Omental fat pad (tissue), 3 donors: ENCODE measurements at regions not wholly inside any gene's neighbourhood (a gene's known extent, or its start where the extent isn't known, plus 50 kb on each side); places are given as distances from the start of the nearest gene placed in this dataset.
"Not testable (repeated sequence)": the region's sequence is repeated elsewhere in the genome, so short reads cannot be mapped to it uniquely, and the experiment has no call there.

Experiments
- ATAC-seq: fragments of 150-250 bp; one replicate; pipeline ENCODE4 v1.9.1; 2016; ENCODE audit warnings: mild to moderate bottlenecking, moderate library complexity; ENCODE audit not compliant: low FRiP score
- DNase-seq: peaks from one replicate; pipeline ENCODE4 v3.0.0-alpha.2; 2019; ENCODE audit warnings: low spot score
- CTCF ChIP-seq, 3 donors: fragments of 450-650 bp; IDR thresholded peaks; one replicate each; pipeline ENCODE4 v1.5.1; 2016 to 2017; ENCODE audit warnings: antibody characterized with exemption in 3 of 3, mild to moderate bottlenecking in 3 of 3, moderate library complexity in 2 of 3

GRCh38 chr11:81804858-81805257 is 928.8 kb downstream of the FAM181B start:
- ATAC-seq (no peak), DNase-seq (no peak)
- TF ChIP-seq CTCF (IDR thresholded peaks at IDR 0.05): no peak

GRCh38 chr11:81802591-81802990 is 931.1 kb downstream of the FAM181B start:
- DNase-seq (no peak), ATAC-seq (no peak)
- TF ChIP-seq CTCF (IDR thresholded peaks at IDR 0.05): no peak

- TF ChIP-seq CTCF (IDR thresholded peaks at IDR 0.05): no peak
- no peak for ATAC-seq
Measured at GRCh38 chr11:81792416-81792815, 941.2 kb downstream of the FAM181B start.

GRCh38 chr11:81787584-81788049 is 946.0 kb downstream of the FAM181B start:
- ATAC-seq (no peak), DNase-seq (no peak)
- TF ChIP-seq CTCF (IDR thresholded peaks at IDR 0.05): no peak

More at GRCh38 chr11:81792416-81792815, 941.2 kb downstream of the FAM181B start:
- no peak for DNase-seq

GRCh38 chr11:81772166-81772565 is 961.5 kb downstream of the FAM181B start:
- DNase-seq: no peak
- no peak for TF ChIP-seq CTCF (IDR thresholded peaks at IDR 0.05)
- ATAC-seq: no peak

- ATAC-seq, DNase-seq: not testable (repeated sequence)
Measured at GRCh38 chr11:81769906-81770305, 963.8 kb downstream of the FAM181B start.

GRCh38 chr11:81756864-81757595 is 976.6 kb downstream of the FAM181B start:
- no peak for TF ChIP-seq CTCF (IDR thresholded peaks at IDR 0.05)
- ATAC-seq (no peak), DNase-seq (no peak)
